ENCODE measurements at regions not wholly inside any gene's neighbourhood (a gene's known extent, or its start where the extent isn't known, plus 50 kb on each side); places are given as distances from the start of the nearest gene placed in this dataset.

DNA sequence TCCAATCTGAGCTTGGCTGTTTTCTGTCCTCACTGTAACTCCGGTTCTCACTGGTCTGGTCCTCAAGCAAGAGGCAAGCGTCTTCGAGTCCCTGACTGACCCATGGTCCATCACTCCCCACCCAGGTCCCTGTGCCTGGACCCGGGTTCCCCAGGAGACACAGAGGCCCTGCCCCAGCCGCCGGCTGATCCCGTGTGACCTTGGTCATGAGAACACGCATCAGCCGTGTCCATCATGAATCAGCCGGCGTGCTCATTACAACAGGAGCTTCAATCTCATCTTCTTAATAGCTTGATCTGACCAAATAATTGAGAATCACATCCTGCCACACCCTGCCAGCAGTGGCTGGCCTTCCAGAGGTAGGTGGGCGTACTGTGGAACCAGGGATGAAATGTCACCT, 545.1 kb downstream of the BRD1 start:
- TF ChIP-seq, protein P1, sequence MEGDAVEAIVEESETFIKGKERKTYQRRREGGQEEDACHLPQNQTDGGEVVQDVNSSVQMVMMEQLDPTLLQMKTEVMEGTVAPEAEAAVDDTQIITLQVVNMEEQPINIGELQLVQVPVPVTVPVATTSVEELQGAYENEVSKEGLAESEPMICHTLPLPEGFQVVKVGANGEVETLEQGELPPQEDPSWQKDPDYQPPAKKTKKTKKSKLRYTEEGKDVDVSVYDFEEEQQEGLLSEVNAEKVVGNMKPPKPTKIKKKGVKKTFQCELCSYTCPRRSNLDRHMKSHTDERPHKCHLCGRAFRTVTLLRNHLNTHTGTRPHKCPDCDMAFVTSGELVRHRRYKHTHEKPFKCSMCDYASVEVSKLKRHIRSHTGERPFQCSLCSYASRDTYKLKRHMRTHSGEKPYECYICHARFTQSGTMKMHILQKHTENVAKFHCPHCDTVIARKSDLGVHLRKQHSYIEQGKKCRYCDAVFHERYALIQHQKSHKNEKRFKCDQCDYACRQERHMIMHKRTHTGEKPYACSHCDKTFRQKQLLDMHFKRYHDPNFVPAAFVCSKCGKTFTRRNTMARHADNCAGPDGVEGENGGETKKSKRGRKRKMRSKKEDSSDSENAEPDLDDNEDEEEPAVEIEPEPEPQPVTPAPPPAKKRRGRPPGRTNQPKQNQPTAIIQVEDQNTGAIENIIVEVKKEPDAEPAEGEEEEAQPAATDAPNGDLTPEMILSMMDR (IDR thresholded peaks at IDR 0.05) = no peak
- no peak for TF ChIP-seq ZFX (IDR thresholded peaks at IDR 0.05; ENCODE audit: borderline replicate concordance)
